NCI-H1417 (cell line): ENCODE measurements at regions not wholly inside any gene's neighbourhood (a gene's known extent, or its start where the extent isn't known, plus 50 kb on each side); places are given as distances from the start of the nearest gene placed in this dataset.
"Not testable (repeated sequence)": the region's sequence is repeated elsewhere in the genome, so short reads cannot be mapped to it uniquely, and the experiment has no call there.

Source experiments
- DNase-seq, 3 experiments: peaks; one replicate each; lab custom pipeline; 2025; lab: John Stamatoyannopoulos, UW

GRCh38 chr16:86888231-86889053 is 310.1 kb downstream of the FOXL1 start:
- DNase-seq, result no peak

- not testable (repeated sequence) for DNase-seq
Observed at GRCh38 chr16:86889054-86889366, 310.7 kb downstream of the FOXL1 start.

GRCh38 chr16:86889974-86890373 is 311.6 kb downstream of the FOXL1 start:
- no peak for DNase-seq

GRCh38 chr16:86891121-86891520 is 312.8 kb downstream of the FOXL1 start:
- DNase-seq, result no peak

GRCh38 chr16:86891631-86892030 is 313.3 kb downstream of the FOXL1 start:
- no peak for DNase-seq

- DNase-seq, result no peak
Observed at GRCh38 chr16:86892509-86892908, 314.2 kb downstream of the FOXL1 start.

GRCh38 chr16:86893506-86893905 is 315.2 kb downstream of the FOXL1 start:
- DNase-seq, result peak in 2 of 3 experiments; percentile 4 to 16

GRCh38 chr16:86894029-86894567 is 315.7 kb downstream of the FOXL1 start:
- no peak for DNase-seq

GRCh38 chr16:86894925-86895324 is 316.6 kb downstream of the FOXL1 start:
- DNase-seq, result no peak

- no peak for DNase-seq
Observed at GRCh38 chr16:86895606-86896005, 317.3 kb downstream of the FOXL1 start.

- peak in 1 of 3 experiments; percentile 1 for DNase-seq
Observed at GRCh38 chr16:86896976-86897375, 318.6 kb downstream of the FOXL1 start.

- no peak for DNase-seq
Observed at GRCh38 chr16:86897486-86897885, 319.1 kb downstream of the FOXL1 start.

GRCh38 chr16:86898386-86898785 is 320.0 kb downstream of the FOXL1 start:
- DNase-seq, result no peak

GRCh38 chr16:86899151-86899550 is 320.8 kb downstream of the FOXL1 start:
- no peak for DNase-seq

GRCh38 chr16:86899757-86900156 is 321.4 kb downstream of the FOXL1 start:
- no peak for DNase-seq

- no peak for DNase-seq
Observed at GRCh38 chr16:86901483-86901882, 323.1 kb downstream of the FOXL1 start.

GRCh38 chr16:86902656-86903001 is 324.3 kb downstream of the FOXL1 start:
- DNase-seq, result no peak

- no peak for DNase-seq
Observed at GRCh38 chr16:86903068-86903467, 324.7 kb downstream of the FOXL1 start.

- DNase-seq, result no peak
Observed at GRCh38 chr16:86905302-86905701, 327.0 kb downstream of the FOXL1 start.

GRCh38 chr16:86906623-86907022 is 328.3 kb downstream of the FOXL1 start:
- DNase-seq, result peak in 2 of 3 experiments; percentile 14 to 49

- no peak for DNase-seq
Observed at GRCh38 chr16:86909359-86910160, 331.2 kb downstream of the FOXL1 start.

GRCh38 chr16:86910161-86910769 is 331.9 kb downstream of the FOXL1 start:
- no peak for DNase-seq
